Thyroid gland (tissue), 4 donors: ENCODE measurements at regions not wholly inside any gene's neighbourhood (a gene's known extent, or its start where the extent isn't known, plus 50 kb on each side); places are given as distances from the start of the nearest gene placed in this dataset.
"Not testable (repeated sequence)": the region's sequence is repeated elsewhere in the genome, so short reads cannot be mapped to it uniquely, and the experiment has no call there.

Source experiments
- DNase-seq, 2 donors: peaks; one replicate each; pipeline ENCODE4 v3.0.0-alpha.2; 2019
- H3K27ac ChIP-seq, 3 donors: fragments of 200-600 bp; sonication (generic); 1 replicate in 2 of 3; 2 replicates in 1 of 3; pipeline ENCODE4 v1.5.1; 2016 to 2019; ENCODE audit warnings: mild to moderate bottlenecking in 1 of 3, moderate library complexity in 1 of 3
- H3K27me3 ChIP-seq: fragments of 200-600 bp; sonication (generic); one replicate; pipeline ENCODE4 v1.5.1; 2019
- H3K36me3 ChIP-seq, 2 donors: fragments of 200-600 bp; sonication (generic); one replicate each; pipeline ENCODE4 v1.5.1; 2016 to 2019
- H3K4me1 ChIP-seq, 2 donors: fragments of 200-600 bp; sonication (generic); one replicate each; pipeline ENCODE4 v1.5.1; 2017 to 2019
- H3K4me3 ChIP-seq, 3 donors: fragments of 200-600 bp; sonication (generic); replicated peaks in 1 of 3; 1 replicate in 2 of 3; 2 replicates in 1 of 3; pipeline ENCODE4 v1.5.1; 2016; ENCODE audit warnings: mild to moderate bottlenecking in 1 of 3
- H3K9me3 ChIP-seq: fragments of 200-600 bp; sonication (generic); one replicate; pipeline ENCODE4 v1.5.1; 2017
- POLR2A ChIP-seq, 2 donors: fragments of 450-650 bp; IDR thresholded peaks; one replicate each; pipeline ENCODE4 v1.6.1; 2017; ENCODE audit warnings: antibody characterized with exemption in 2 of 2, mild to moderate bottlenecking in 2 of 2, moderate library complexity in 1 of 2
- WGBS, 2 donors: methylation state at CpG; one replicate each; pipeline ENCODE4 v1.1.5; 2017; 5-methylcytosine and 5-hydroxymethylcytosine counted together
- intact Hi-C: fragments of 100-400 bp; cut with DNase I; formaldehyde crosslinking; loops from one replicate; pipeline ENCODE4 v1.15.1; 2023
- TF ChIP-seq, protein P1 (sequence below), 6 experiments: fragments of 200-600 bp in 3 of 6; fragments of 450-650 bp in 3 of 6; sonication (generic) in 3 of 6; IDR thresholded peaks; one replicate each; pipeline ENCODE4 v1.5.1; 2016 to 2019; ENCODE audit warnings: antibody characterized with exemption in 6 of 6, mild to moderate bottlenecking in 2 of 6, inconsistent platforms in 1 of 6, moderate library complexity in 1 of 6

DNA sequence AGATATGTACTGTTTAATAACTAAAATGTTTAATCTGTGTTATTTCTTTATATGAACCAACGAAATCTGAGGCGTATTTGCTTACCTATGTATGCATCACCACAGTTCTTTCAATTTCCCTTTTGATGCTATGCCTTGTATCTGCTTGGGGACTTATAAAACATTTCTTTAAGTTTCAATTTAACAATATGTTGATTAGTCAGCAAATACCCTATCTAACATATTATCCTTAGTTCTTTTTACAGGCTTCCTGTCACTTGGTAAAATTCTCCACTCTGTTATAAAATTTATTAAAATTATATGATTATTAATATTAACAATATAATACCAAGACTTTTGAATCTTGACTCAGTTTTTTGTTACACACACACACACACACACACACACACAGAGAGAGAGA is 174.3 kb downstream of the CPS1 start:
- no peak for TF ChIP-seq POLR2A (IDR thresholded peaks at IDR 0.05)
- TF ChIP-seq, protein P1, sequence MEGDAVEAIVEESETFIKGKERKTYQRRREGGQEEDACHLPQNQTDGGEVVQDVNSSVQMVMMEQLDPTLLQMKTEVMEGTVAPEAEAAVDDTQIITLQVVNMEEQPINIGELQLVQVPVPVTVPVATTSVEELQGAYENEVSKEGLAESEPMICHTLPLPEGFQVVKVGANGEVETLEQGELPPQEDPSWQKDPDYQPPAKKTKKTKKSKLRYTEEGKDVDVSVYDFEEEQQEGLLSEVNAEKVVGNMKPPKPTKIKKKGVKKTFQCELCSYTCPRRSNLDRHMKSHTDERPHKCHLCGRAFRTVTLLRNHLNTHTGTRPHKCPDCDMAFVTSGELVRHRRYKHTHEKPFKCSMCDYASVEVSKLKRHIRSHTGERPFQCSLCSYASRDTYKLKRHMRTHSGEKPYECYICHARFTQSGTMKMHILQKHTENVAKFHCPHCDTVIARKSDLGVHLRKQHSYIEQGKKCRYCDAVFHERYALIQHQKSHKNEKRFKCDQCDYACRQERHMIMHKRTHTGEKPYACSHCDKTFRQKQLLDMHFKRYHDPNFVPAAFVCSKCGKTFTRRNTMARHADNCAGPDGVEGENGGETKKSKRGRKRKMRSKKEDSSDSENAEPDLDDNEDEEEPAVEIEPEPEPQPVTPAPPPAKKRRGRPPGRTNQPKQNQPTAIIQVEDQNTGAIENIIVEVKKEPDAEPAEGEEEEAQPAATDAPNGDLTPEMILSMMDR (IDR thresholded peaks at IDR 0.05), result no peak
- WGBS, 2 donors, result 89 to 95% methylated on average over 2 of the region's 2 CpGs
- Histone ChIP-seq H3K9me3 (no peaks in the 10 kb centered on the region), H3K36me3 (no peaks in the 10 kb centered on the region), H3K4me1 (no peaks in the 10 kb centered on the region), H3K27ac (no peak overlapping the region), H3K27me3 (no peaks in the 10 kb centered on the region), H3K4me3 (no peak overlapping the region)
- intact Hi-C loops, result no loop called here
- no peak for DNase-seq

DNA sequence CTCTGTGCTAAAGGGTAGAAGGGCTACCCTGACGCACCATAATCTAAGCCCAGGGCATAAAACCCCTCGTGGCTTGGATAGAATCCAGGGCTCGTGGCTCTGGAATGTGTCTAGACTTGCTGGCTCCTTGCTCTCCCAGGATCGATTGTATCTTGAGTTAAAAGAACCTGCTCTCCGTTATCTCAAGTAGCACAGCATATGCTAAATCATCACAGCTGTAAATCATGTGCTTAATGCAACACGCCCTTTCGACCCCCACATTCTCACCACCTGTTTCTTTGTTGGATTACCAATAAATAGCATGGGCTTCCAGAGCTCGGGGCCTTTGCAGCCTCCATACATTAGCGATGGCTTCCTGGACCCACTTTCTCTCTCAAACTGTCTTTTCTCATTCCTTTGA is 190.4 kb downstream of the CPS1 start:
- H3K27ac ChIP-seq, intact Hi-C loops, H3K27me3 ChIP-seq, H3K9me3 ChIP-seq, H3K4me3 ChIP-seq, DNase-seq, H3K36me3 ChIP-seq, H3K4me1 ChIP-seq: not testable (repeated sequence)
- 31 to 35% methylated on average over 9 of the region's 9 CpGs for WGBS, 2 donors

DNA sequence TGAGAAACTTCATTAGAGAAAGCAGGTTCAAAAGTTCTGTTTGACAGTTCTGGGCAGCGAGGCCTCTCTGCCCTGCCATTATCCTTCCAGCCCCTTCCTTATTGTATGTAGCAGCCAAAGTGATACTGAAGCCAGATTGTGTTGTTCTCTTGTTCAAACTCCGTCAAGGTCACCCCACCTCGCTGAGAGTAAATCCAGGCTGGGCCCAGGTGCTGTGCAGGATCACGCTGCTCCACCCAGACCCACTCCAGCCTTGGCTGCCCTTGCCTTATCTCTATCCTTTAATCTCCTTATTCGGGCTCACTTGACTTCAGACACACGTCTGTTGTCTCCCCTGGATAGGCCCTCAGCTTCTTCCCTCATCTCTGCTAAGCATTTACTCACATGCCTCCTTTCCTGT is 196.1 kb downstream of the CPS1 start:
- intact Hi-C loops, result no loop called here
- Histone ChIP-seq H3K36me3 (no peaks in the 10 kb centered on the region), H3K4me3 (no peak overlapping the region), H3K9me3 (no peaks in the 10 kb centered on the region), H3K27me3 (no peaks in the 10 kb centered on the region), H3K27ac (no peak overlapping the region), H3K4me1 (no peaks in the 10 kb centered on the region)
- WGBS, 2 donors, result 53 to 57% methylated on average over 6 of the region's 6 CpGs
- no peak for DNase-seq
- TF ChIP-seq, protein P1 (IDR thresholded peaks at IDR 0.05), result no peak
- no peak for TF ChIP-seq POLR2A (IDR thresholded peaks at IDR 0.05)

DNA sequence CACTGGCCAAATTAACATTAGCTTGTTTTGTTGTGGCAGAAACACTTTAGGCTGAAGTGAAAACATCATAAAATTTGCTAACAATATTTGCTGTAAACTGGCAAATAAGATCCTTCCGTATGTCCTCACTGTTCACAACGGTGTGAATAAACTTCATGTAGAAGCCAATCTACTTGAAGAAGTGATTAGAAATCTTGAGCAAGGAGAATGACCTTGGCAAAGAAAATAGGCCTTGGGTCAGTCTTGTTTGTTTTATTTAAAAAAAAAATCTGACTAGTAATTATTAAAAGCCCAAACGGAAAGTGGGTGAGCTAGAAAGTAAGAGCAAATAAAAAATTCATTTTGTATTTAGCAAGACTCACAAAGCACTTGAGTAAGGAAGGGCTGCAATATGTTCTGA is 197.0 kb downstream of the CPS1 start:
- WGBS, 2 donors, result 56 to 66% methylated on average over 3 of the region's 3 CpGs
- Histone ChIP-seq H3K9me3 (no peaks in the 10 kb centered on the region), H3K27ac (no peak overlapping the region), H3K4me3 (no peak overlapping the region), H3K27me3 (no peaks in the 10 kb centered on the region), H3K4me1 (no peaks in the 10 kb centered on the region), H3K36me3 (no peaks in the 10 kb centered on the region)
- no peak for DNase-seq
- intact Hi-C loops, result no loop called here
- TF ChIP-seq, protein P1 (IDR thresholded peaks at IDR 0.05), result no peak
- no peak for TF ChIP-seq POLR2A (IDR thresholded peaks at IDR 0.05)

DNA sequence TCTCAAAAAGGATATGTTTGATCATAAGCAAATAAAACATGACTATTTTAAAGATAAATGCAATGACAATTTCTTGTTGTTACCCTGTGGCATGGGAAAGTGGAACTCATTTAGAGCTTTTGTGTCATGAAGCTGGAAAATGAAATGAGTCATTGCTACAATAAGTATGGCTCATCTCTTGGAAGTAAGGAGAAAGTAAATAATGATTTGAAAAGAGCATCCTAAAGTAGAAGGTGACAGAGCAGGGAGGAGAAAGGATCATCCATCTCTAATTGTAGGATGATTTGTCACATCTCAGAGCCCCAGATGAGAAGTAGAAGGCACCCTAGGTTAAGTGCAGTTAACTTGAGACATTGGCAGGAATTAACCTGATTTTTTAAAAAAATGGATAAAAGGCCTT is 200.5 kb downstream of the CPS1 start:
- TF ChIP-seq POLR2A (IDR thresholded peaks at IDR 0.05), result no peak
- TF ChIP-seq, protein P1 (IDR thresholded peaks at IDR 0.05), result no peak
- no peak overlapping the region for H3K27ac ChIP-seq
- no peak for DNase-seq
- no peaks in the 10 kb centered on the region for H3K4me1 ChIP-seq
- intact Hi-C loops, result no loop called here
- H3K27me3 ChIP-seq, result no peaks in the 10 kb centered on the region
- no peak overlapping the region for H3K4me3 ChIP-seq
- no peaks in the 10 kb centered on the region for H3K36me3 ChIP-seq
- no peaks in the 10 kb centered on the region for H3K9me3 ChIP-seq
